Left forelimb (tissue), 1 donor: ENCODE measurements at regions not wholly inside any gene's neighbourhood (a gene's known extent, or its start where the extent isn't known, plus 50 kb on each side); places are given as distances from the start of the nearest gene placed in this dataset.

Experiments used
- DNase-seq: peaks from one replicate; pipeline ENCODE4 v3.0.0-alpha.2; 2018; ENCODE audit warnings: low spot score

GRCh38 chr2:71839826-71840225 lies 307.8 kb downstream of the CYP26B1 start:
- DNase-seq = no peak

DNA sequence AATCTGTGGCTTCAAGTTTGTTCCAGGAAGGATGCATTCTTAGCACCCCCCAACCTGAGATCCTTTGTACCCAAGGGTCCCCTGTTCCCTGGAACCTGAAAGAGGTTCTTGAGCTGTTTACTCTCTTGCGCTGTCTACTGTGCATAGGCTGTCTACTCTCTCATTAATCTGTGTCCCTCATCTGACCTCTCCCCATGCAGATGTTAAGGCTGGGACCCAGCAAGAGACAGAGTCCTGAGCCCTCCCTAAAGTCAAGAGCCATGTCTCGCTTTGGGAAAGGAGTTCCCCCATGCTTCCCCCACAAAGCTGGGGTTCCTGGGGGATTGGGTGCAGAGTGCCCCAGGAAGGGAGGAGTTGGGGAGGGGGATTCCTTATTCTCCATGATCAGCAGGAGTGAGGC lies 312.9 kb downstream of the CYP26B1 start:
- no peak for DNase-seq

DNA sequence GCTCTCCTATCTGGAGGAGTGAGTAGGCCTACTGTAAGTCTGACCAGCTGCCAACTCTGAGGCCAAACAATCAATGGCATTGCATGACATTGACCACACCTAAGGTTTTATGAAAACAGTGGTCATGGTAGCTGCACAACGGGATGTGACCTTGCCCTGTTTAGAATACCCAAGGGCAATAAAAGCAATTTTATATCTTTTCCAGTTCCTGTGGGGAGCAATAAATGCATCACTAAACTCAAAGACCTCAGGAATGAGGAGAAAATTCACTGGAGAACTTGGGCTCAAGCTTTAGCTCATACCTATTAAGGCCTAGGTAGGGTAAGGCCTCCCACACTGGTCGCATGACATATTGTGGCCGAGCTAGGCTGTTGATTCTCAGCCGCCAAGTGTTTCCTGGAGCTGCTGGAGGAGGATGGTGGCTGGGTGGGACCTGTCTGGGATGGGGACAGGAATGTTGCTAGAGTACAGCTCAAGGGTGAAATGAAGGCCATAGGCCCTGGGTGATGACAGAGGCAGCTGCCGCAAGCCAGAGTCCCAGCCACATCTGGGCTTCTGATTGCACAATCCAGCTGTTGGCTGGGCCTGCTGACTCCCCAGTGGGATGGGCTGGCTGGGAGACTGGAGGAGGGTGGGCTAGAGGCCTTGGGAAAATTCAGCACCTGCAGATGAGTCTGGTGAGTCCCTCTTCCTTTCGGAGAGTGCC lies 313.7 kb downstream of the CYP26B1 start:
- DNase-seq = peak; percentile 79

GRCh38 chr2:71833272-71833671 lies 314.4 kb downstream of the CYP26B1 start:
- DNase-seq = no peak

DNA sequence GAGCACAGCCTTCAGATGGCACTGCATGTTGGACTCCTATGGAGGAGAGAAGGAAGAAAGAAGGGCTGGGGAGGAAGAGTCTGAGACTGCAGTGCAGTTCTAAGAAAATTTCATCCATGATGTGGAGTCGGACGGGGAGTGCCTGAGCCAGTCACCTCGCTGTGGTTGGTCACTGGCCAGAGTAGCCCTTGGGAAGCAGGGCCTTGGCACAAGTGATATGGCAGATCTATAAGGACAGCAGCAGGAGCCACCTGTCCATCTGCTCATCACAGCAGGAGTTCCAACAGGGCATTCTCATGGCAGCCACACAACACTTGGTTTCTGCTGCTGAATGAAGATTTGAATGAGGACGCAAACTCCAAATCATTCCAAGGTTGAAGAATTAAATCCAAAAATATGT lies 314.8 kb downstream of the CYP26B1 start:
- no peak for DNase-seq

DNA sequence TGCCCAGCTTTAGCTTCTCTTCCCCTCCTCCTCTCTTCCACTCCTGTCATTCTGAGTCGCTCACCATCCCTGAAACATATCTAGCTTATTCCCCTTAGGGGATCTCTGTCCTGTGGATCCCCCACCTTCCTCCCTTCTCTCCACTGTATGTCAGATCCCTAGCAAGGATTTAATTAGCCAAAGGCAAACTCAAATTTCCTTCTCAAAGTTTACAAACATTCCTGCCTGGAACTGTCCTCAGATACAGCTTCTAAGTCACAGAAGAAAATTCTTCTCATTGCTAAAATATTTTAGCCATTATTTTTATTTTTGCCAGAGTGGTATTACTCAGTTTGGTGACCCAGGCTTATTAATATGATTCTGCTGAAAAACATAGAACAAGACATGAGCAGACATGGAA lies 315.3 kb downstream of the CYP26B1 start:
- no peak for DNase-seq

DNA sequence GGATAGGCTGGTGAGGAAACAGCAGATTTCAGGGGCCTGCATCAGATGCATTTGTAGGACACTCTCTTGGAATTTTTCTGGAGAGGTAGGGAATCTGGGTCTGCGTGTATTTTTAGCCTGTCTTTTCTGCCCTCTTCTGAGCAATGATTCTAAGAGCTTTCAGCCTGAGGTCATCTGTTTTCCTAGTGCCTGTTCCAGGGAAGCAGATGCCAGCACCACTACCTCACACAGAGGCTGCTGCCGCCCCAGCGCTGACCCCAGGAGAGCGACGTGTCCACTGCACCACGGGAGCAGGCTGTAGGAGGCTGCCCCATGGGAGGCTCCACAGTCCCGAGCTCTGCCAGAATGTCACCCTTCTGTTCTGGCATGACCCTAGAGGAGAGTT lies 316.5 kb downstream of the CYP26B1 start:
- no peak for DNase-seq

GRCh38 chr2:71830497-71831192 lies 317.0 kb downstream of the CYP26B1 start:
- DNase-seq = no peak

DNA sequence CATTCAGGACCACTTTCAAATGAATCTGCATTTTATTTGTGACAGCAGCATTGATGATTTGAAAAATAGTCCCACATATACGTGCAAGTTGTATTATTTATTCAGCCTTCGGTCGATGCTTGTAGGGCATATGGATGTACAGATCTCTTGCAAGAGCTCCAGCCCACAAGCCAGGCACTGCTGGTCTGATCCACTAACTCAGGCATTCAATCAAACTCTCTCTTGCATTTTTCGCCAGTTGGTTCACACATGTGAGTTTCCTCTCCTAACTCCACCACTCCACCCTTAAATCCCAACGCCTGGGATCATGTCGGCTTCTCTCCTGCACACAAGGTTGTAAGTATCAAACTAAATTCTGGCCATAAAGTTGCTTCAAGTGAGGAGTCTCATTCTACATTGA lies 318.7 kb downstream of the CYP26B1 start:
- no peak for DNase-seq

DNA sequence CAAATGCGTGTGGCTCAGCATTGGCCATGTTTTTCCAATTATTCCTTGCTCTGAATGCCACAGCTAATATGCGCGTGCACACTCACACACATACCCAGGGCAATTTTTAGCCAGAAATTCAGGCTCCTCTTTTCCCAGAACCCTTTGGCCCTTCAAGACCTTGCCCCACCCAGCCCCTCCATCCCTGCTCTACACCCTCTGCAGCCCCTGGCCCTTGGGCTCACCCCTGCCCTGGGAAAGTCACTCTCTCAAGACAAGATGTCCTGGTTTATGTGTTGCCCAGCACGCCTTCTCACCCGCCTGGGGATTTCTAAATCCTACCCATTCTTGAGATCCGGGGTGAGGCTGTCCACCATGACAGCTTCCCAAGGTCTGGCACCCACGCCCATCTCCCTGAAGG lies 319.7 kb downstream of the CYP26B1 start:
- no peak for DNase-seq

GRCh38 chr2:71827524-71827901 lies 320.1 kb downstream of the CYP26B1 start:
- no peak for DNase-seq

DNA sequence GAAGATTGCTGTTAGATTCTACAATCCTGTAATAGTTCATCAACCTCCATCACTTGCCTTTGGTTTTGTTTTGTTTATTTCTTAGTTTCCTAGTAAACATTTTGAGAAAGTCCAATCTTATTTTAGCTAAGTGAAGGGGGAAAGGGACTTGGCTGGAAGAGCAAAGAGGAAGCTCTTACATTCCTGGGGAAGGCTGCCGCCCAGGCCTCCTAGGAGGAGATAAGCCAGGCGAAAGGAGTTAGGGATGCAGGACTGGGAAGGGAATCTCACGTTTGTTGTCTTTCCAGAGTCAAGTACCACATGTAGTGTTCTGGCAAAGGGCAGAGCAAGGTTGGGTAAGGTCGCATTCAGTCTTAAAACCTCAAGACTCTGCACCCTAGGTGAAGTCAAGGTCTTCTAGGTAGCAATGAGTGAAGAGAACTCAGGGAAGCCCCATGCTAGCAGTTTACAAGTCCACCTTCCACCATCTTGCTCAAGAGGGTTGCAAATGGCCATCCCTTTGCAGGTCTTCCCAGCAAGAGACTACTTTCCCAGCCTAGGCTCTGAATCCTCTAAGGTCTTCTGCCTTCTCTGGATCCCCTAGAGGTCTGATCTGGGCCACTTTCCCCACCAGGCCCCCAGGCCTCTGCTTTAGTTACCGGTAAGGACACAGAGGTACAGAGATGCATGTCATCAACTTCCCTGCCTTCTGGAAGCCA lies 320.7 kb downstream of the CYP26B1 start:
- no peak for DNase-seq

- DNase-seq = no peak
These were observed 321.4 kb downstream of the CYP26B1 start for GRCh38 chr2:71826299-71826698.

- no peak for DNase-seq
These were observed 323.2 kb downstream of the CYP26B1 start for GRCh38 chr2:71824436-71824835.

GRCh38 chr2:71823526-71823925 lies 324.1 kb downstream of the CYP26B1 start:
- no peak for DNase-seq

DNA sequence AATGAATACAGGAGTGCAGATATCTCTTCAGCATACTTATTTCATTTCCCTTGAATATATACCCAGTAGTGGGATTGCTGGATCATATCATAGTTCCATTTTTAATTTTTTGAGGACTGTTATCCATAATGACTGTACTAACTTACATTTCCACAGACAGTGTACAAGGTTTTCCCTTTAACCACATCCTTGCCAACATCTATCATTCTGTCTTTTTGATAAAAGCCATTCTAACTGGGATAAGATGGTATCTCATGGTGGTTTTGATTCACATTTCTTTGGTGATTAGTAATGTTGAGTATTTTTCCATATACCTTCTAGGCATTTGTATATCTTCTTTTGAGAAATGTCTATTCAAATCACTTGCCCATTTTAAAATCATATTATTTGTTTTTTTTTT lies 325.2 kb downstream of the CYP26B1 start:
- DNase-seq = no peak

GRCh38 chr2:71821856-71822255 lies 325.8 kb downstream of the CYP26B1 start:
- DNase-seq = no peak

- no peak for DNase-seq
These were observed 330.8 kb downstream of the CYP26B1 start for GRCh38 chr2:71816815-71817214.

DNA sequence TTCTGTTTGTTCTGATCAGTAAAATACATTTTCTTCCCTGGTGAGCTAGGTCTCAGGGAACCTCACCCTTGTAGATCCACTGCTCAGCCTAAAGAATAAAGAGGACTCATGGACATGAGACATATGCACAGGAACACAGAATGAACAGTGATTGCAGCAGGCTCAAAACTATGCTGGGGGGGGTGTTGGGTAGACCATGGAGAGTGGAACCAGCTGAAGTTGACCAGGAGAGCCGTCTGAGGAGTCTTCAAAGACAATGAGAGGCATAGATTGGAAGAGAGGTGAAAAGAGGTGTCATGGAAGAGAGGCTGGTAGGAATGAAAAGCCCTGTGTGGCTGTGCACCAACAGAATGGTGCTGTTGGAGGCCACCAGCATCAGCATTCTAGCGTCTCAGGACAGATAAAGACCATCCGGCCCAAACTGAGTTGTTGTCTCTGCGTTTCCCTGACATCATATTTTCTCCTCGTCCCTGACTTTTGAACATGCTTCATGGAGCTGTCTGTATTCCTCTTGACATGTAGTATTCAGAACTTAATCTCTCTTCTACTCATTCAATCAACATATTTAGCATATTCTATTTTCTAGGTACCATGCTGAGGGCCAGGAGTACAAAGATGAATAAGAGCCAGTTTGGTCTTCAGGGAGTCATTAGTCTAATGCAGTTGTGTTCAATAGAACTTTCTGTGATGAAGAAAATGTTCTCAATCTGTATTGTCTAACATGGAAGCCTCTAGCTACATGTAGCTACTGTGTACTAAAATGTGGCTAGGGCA lies 331.8 kb downstream of the CYP26B1 start:
- no peak for DNase-seq

- no peak for DNase-seq
These were observed 332.8 kb downstream of the CYP26B1 start for GRCh38 chr2:71814885-71815284.

DNA sequence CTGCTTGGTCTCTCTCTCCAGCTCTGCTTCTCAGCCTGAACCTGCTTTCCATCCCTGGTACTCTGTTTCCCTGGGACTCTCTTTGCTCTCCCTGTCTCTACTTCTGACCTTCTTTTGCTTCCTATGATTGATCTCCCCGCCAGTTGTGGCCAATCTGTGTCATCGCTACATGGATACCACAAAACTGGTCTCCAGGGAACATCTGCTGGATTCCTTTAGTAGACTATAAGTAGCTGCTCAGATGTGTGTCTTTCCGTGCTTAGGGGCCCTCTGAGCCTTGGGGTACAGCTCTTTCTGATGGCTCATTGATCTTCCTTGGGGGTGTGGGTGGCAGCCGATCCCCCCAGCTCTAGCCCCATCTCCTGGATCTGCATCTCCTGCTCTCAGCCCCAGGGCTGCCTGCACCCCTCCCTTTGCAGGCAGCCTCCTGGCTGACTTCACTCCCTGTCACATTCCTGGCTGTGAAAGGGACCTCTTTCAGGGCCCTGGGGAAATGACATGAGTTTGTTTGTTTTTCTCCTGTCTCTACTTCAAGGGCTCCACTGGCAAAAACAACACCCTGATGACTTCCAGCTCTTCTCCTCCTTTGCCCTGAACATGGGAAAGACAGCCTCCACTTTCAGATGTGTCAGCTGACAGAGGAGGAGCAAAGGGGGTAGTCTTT lies 333.7 kb downstream of the CYP26B1 start:
- no peak for DNase-seq

DNA sequence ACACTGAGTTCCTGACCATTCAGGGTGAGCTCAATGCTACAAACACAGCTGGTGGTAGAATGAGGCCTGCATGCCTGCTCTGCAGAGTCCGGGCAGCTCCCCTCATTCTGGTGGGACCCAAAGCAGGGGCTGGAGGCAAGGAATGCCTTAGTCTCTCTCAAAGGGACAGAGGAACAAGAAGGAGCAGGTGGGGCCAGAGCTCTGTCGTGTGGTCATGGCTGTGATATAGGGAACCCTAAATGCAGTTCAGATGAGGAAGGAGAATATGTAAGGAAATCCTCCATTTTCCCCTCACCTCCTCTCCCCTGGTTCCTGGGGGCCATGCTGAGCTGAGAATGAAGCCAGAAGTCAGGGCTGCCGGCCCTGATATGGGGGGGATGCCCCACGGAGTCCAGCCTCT lies 334.3 kb downstream of the CYP26B1 start:
- DNase-seq = no peak
